ENCODE measurements at regions not wholly inside any gene's neighbourhood (a gene's known extent, or its start where the extent isn't known, plus 50 kb on each side); places are given as distances from the start of the nearest gene placed in this dataset.

- POLR2A ChIA-PET = interaction anchor here (0.5 to 0.7 kb wide), 3 partner anchors 38 to 339 kb away, joined by 3 to 4 read pairs (median 3); no protein-coding TSS in a partner anchor
- Histone ChIP-seq H3K36me3 (replicated peaks in 1 of 2; ENCODE audit: control extremely low read depth in 1 of 2, control insufficient read depth in 1 of 2, extremely low read depth in 1 of 2, insufficient read depth in 2 of 2, low read length in 1 of 2) (no peaks in the 10 kb centered on the region), H3K4me3 (ENCODE audit: control extremely low read depth in 1 of 5, extremely low read depth in 1 of 5, insufficient read depth in 1 of 5, low read depth in 2 of 5, low read length in 4 of 5) (no peak overlapping the region), H3K79me2 (ENCODE audit: control insufficient read depth, insufficient read depth, low read length) (no peaks in the 10 kb centered on the region), H2AFZ (ENCODE audit: insufficient read depth, low read depth, low read length, poor library complexity, severe bottlenecking) (no peak overlapping the region), H3K27ac (ENCODE audit: low read length in 2 of 2) (no peak overlapping the region), H3K4me2 (replicated peaks; ENCODE audit: low read depth, low read length, poor library complexity, severe bottlenecking) (peak overlapping the region; percentile 26), H4K20me1 (ENCODE audit: control insufficient read depth, insufficient read depth, low read length, poor library complexity, severe bottlenecking) (no peaks in the 10 kb centered on the region), H3K4me1 (ENCODE audit: control insufficient read depth in 2 of 2, insufficient read depth in 2 of 2, low read length in 2 of 2) (peaks cover 23 to 49% of the 10 kb centered on the region in 2 donors), H3K9ac (ENCODE audit: low read length) (no peak overlapping the region), H3K9me3 (ENCODE audit: control extremely low read depth in 1 of 3, control insufficient read depth in 2 of 3, insufficient read depth in 1 of 3, low read length in 2 of 3) (peaks cover 0 to 12% (median 0%) of the 10 kb centered on the region in 3 donors), H3K27me3 (replicated peaks in 1 of 4; ENCODE audit: control extremely low read depth in 1 of 4, control insufficient read depth in 3 of 4, insufficient read depth in 4 of 4, low read length in 3 of 4) (no peaks in the 10 kb centered on the region)
- DNase-seq (no peak), ATAC-seq (ENCODE audit: low read depth) (no peak)
- H3K4me1 Mint-ChIP-seq = peaks cover 45% of the 10 kb centered on the region
- peak overlapping the region; percentile 44 for H3K4me3 Mint-ChIP-seq
- WGBS (ENCODE audit: insufficient coverage) = 90% methylated on average over 1 of the region's 3 CpGs
- H3K27ac Mint-ChIP-seq = peak overlapping the region; percentile 61
- peaks cover 3% of the 10 kb centered on the region for H3K9me3 Mint-ChIP-seq (ENCODE audit: insufficient read depth)
- peaks cover 5% of the 10 kb centered on the region for H3K27me3 Mint-ChIP-seq
- intact Hi-C loops (cut with micrococcal nuclease) = loop anchor here (2.0 to 5.0 kb wide), 3 partner anchors 42 to 562 kb away; partner anchors contain the start of gene NFIL3
- CTCF ChIA-PET = interaction anchor here (0.6 to 1.6 kb wide), 6 partner anchors 13 to 276 kb away, joined by 3 to 4 read pairs (median 4); no protein-coding TSS in a partner anchor
- no peak for TF ChIP-seq EZH2 (IDR thresholded peaks at IDR 0.05; ENCODE audit: borderline replicate concordance, insufficient read depth, low read depth, low read length, poor library complexity, severe bottlenecking)
- no peak for TF ChIP-seq CTCF (IDR thresholded peaks at IDR 0.05)
These were observed 211.3 kb downstream of the AUH start for GRCh38 chr9:91150273-91150997.
